Mesendoderm (in vitro differentiated cells): ENCODE measurements at regions not wholly inside any gene's neighbourhood (a gene's known extent, or its start where the extent isn't known, plus 50 kb on each side); places are given as distances from the start of the nearest gene placed in this dataset.
"Not testable (repeated sequence)": the region's sequence is repeated elsewhere in the genome, so short reads cannot be mapped to it uniquely, and the experiment has no call there.

ENCODE experiments used
- DNase-seq: peaks from one replicate; pipeline ENCODE4 v3.0.0; 2013
- H2AK5ac ChIP-seq: 2 replicates; pipeline ENCODE4 v1.6.1; 2013; ENCODE audit warnings: low read length, inconsistent platforms
- H2BK120ac ChIP-seq: 2 replicates; pipeline ENCODE4 v1.6.1; 2013; ENCODE audit warnings: low read depth, mild to moderate bottlenecking, low read length, moderate library complexity, mixed read lengths
- H2BK15ac ChIP-seq: replicated peaks from 2 replicates; pipeline ENCODE4 v1.6.1; 2013; ENCODE audit warnings: low read depth, mild to moderate bottlenecking, moderate library complexity
- H2BK5ac ChIP-seq: 2 replicates; pipeline ENCODE4 v1.6.1; 2013; ENCODE audit warnings: low read length, inconsistent platforms
- H3K18ac ChIP-seq: 2 replicates; pipeline ENCODE4 v1.6.1; 2013; ENCODE audit warnings: mild to moderate bottlenecking, low read length, mixed read lengths
- H3K23ac ChIP-seq: one replicate; pipeline ENCODE4 v1.6.1; 2013; ENCODE audit warnings: low read length
- H3K27ac ChIP-seq: 2 replicates; pipeline ENCODE4 v1.5.1; 2013; ENCODE audit warnings: low read depth, mild to moderate bottlenecking, inconsistent platforms, low read length, moderate library complexity
- H3K27me3 ChIP-seq: 2 replicates; pipeline ENCODE4 v1.6.1; 2013; ENCODE audit warnings: low read length, control low read depth, mild to moderate bottlenecking, inconsistent platforms; ENCODE audit not compliant: insufficient read depth, poor library complexity
- H3K36me3 ChIP-seq: 2 replicates; pipeline ENCODE4 v1.6.1; 2013; ENCODE audit warnings: low read length, inconsistent platforms; ENCODE audit not compliant: control insufficient read depth, insufficient read depth
- H3K4ac ChIP-seq: one replicate; pipeline ENCODE4 v1.6.1; 2013; ENCODE audit warnings: low read depth, mild to moderate bottlenecking, low read length, moderate library complexity
- H3K4me1 ChIP-seq: 2 replicates; pipeline ENCODE4 v1.6.1; 2013; ENCODE audit warnings: low read depth, low read length, inconsistent platforms; ENCODE audit not compliant: control insufficient read depth
- H3K4me2 ChIP-seq: 2 replicates; pipeline ENCODE4 v1.6.1; 2013; ENCODE audit warnings: low read length
- H3K4me3 ChIP-seq: 2 replicates; pipeline ENCODE4 v1.5.1; 2013; ENCODE audit warnings: mild to moderate bottlenecking, low read length
- H3K56ac ChIP-seq: one replicate; pipeline ENCODE4 v1.6.1; 2013; ENCODE audit warnings: low read length
- H3K79me1 ChIP-seq: 2 replicates; pipeline ENCODE4 v1.6.1; 2013; ENCODE audit warnings: low read length, inconsistent platforms
- H3K79me2 ChIP-seq: 2 replicates; pipeline ENCODE4 v1.6.1; 2013; ENCODE audit warnings: mild to moderate bottlenecking, low read length; ENCODE audit not compliant: control insufficient read depth, insufficient read depth
- H3K9ac ChIP-seq: 2 replicates; pipeline ENCODE4 v1.6.1; 2013; ENCODE audit warnings: low read length, inconsistent platforms
- H4K5ac ChIP-seq: one replicate; pipeline ENCODE4 v1.6.1; 2013; ENCODE audit warnings: low read length
- H4K8ac ChIP-seq: one replicate; pipeline ENCODE4 v1.6.1; 2013; ENCODE audit warnings: low read depth, mild to moderate bottlenecking, control low read depth, low read length, moderate library complexity
- WGBS: extraction: QIAGEN DNeasy Blood & Tissue Kit; methylation state at CpG from one replicate; pipeline ENCODE4 v1.1.7; 2013; ENCODE audit warnings: low lambda C conversion rate, missing lambda C conversion rate; ENCODE audit not compliant: insufficient coverage; ENCODE audit errors: extremely low coverage; 5-methylcytosine and 5-hydroxymethylcytosine counted together

GRCh38 chr7:130789436-130789835 is 55.4 kb upstream of the KLF14 start:
- no peaks in the 10 kb centered on the region for H3K36me3 ChIP-seq
- no peak overlapping the region for H3K9ac ChIP-seq
- H3K27ac ChIP-seq: no peak overlapping the region
- H3K79me2 ChIP-seq: no peaks in the 10 kb centered on the region
- no peak for DNase-seq
- no peaks in the 10 kb centered on the region for H3K4me1 ChIP-seq
- H3K23ac ChIP-seq: no peak overlapping the region
- H3K4me2 ChIP-seq: no peak overlapping the region
- no CpG with 5 or more reads among the region's 3 CpGs for WGBS
- no peak overlapping the region for H4K5ac ChIP-seq
- no peaks in the 10 kb centered on the region for H3K27me3 ChIP-seq
- H3K56ac ChIP-seq: no peak overlapping the region
- no peak overlapping the region for H4K8ac ChIP-seq
- H2BK120ac ChIP-seq: no peak overlapping the region
- H2BK5ac ChIP-seq: no peak overlapping the region
- H3K4me3 ChIP-seq: no peak overlapping the region
- no peak overlapping the region for H2AK5ac ChIP-seq
- no peak overlapping the region for H3K18ac ChIP-seq
- H2BK15ac ChIP-seq: no peak overlapping the region
- H3K79me1 ChIP-seq: no peaks in the 10 kb centered on the region
- no peak overlapping the region for H3K4ac ChIP-seq

- Histone ChIP-seq H3K23ac (no peak overlapping the region), H3K4ac (no peak overlapping the region), H4K8ac (no peak overlapping the region), H2AK5ac (no peak overlapping the region), H3K18ac (no peak overlapping the region), H3K9ac (no peak overlapping the region), H3K27me3 (no peaks in the 10 kb centered on the region), H3K4me1 (no peaks in the 10 kb centered on the region), H3K4me3 (no peak overlapping the region), H3K4me2 (no peak overlapping the region), H3K36me3 (no peaks in the 10 kb centered on the region), H2BK5ac (no peak overlapping the region), H3K79me2 (no peaks in the 10 kb centered on the region), H3K56ac (no peak overlapping the region), H3K79me1 (no peaks in the 10 kb centered on the region), H2BK15ac (no peak overlapping the region), H4K5ac (no peak overlapping the region), H2BK120ac (no peak overlapping the region), H3K27ac (no peak overlapping the region)
- DNase-seq: no peak
- WGBS: no CpG with 5 or more reads among the region's 4 CpGs
Measured at GRCh38 chr7:130791746-130792145, 57.7 kb upstream of the KLF14 start.

GRCh38 chr7:130793855-130794618 is 60.0 kb upstream of the KLF14 start:
- Histone ChIP-seq H3K18ac (no peak overlapping the region), H3K4me3 (no peak overlapping the region), H4K5ac (no peak overlapping the region), H3K27ac (no peak overlapping the region), H3K79me2 (no peaks in the 10 kb centered on the region), H2BK5ac (no peak overlapping the region), H2BK120ac (no peak overlapping the region), H3K36me3 (no peaks in the 10 kb centered on the region), H4K8ac (no peak overlapping the region), H3K4me2 (no peak overlapping the region), H3K27me3 (no peaks in the 10 kb centered on the region), H3K9ac (no peak overlapping the region), H3K56ac (no peak overlapping the region), H3K4ac (no peak overlapping the region), H3K4me1 (no peaks in the 10 kb centered on the region), H2BK15ac (no peak overlapping the region), H2AK5ac (no peak overlapping the region), H3K79me1 (no peaks in the 10 kb centered on the region), H3K23ac (no peak overlapping the region)
- peak; percentile 9 for DNase-seq
- no CpG with 5 or more reads among the region's 9 CpGs for WGBS

GRCh38 chr7:130794619-130794922 is 60.6 kb upstream of the KLF14 start:
- H3K36me3 ChIP-seq: no peaks in the 10 kb centered on the region
- no peak overlapping the region for H3K27ac ChIP-seq
- no peaks in the 10 kb centered on the region for H3K4me1 ChIP-seq
- H3K23ac ChIP-seq: no peak overlapping the region
- no peak overlapping the region for H2BK5ac ChIP-seq
- no peak overlapping the region for H3K9ac ChIP-seq
- no peak overlapping the region for H2BK120ac ChIP-seq
- H3K18ac ChIP-seq: no peak overlapping the region
- no peak overlapping the region for H2AK5ac ChIP-seq
- no peak overlapping the region for H3K4me3 ChIP-seq
- no peak overlapping the region for H4K8ac ChIP-seq
- no peaks in the 10 kb centered on the region for H3K79me2 ChIP-seq
- H3K4ac ChIP-seq: no peak overlapping the region
- no peak overlapping the region for H3K56ac ChIP-seq
- H3K4me2 ChIP-seq: no peak overlapping the region
- no peak overlapping the region for H4K5ac ChIP-seq
- no peak for DNase-seq
- no peaks in the 10 kb centered on the region for H3K79me1 ChIP-seq
- H2BK15ac ChIP-seq: no peak overlapping the region
- H3K27me3 ChIP-seq: no peaks in the 10 kb centered on the region
- WGBS: no CpG with 5 or more reads among the region's 3 CpGs

- not testable (repeated sequence) for H3K4me2 ChIP-seq, H4K8ac ChIP-seq, H2BK120ac ChIP-seq, H3K27ac ChIP-seq, H3K56ac ChIP-seq, H3K27me3 ChIP-seq, H3K9ac ChIP-seq, H3K4me1 ChIP-seq, H2BK15ac ChIP-seq, H3K36me3 ChIP-seq, DNase-seq, H3K4me3 ChIP-seq, H3K79me1 ChIP-seq, H3K23ac ChIP-seq, H3K4ac ChIP-seq, H4K5ac ChIP-seq, H3K79me2 ChIP-seq, H2AK5ac ChIP-seq, H3K18ac ChIP-seq, H2BK5ac ChIP-seq
- WGBS: no CpG with 5 or more reads among the region's 2 CpGs
Measured at GRCh38 chr7:130796425-130796824, 62.4 kb upstream of the KLF14 start.

GRCh38 chr7:130803127-130803526 is 69.1 kb upstream of the KLF14 start:
- Histone ChIP-seq H3K27ac (no peak overlapping the region), H2BK120ac (no peak overlapping the region), H3K36me3 (no peaks in the 10 kb centered on the region), H3K79me2 (no peaks in the 10 kb centered on the region), H3K4me3 (no peak overlapping the region), H3K4me1 (no peaks in the 10 kb centered on the region), H3K9ac (no peak overlapping the region), H3K4me2 (no peak overlapping the region), H3K56ac (no peak overlapping the region), H3K18ac (no peak overlapping the region), H4K8ac (no peak overlapping the region), H2BK15ac (no peak overlapping the region), H3K4ac (no peak overlapping the region), H3K27me3 (no peaks in the 10 kb centered on the region), H3K79me1 (no peaks in the 10 kb centered on the region), H4K5ac (no peak overlapping the region), H3K23ac (no peak overlapping the region), H2AK5ac (no peak overlapping the region), H2BK5ac (no peak overlapping the region)
- WGBS: no CpG with 5 or more reads among the region's 3 CpGs
- DNase-seq: no peak
